Stimulated activated CD8-positive, alpha-beta memory T cell treated with anti-CD3 and anti-CD28 coated beads, Interleukin-15, amount 100 ng/mL, for 24 hours (primary cell): ENCODE measurements at regions not wholly inside any gene's neighbourhood (a gene's known extent, or its start where the extent isn't known, plus 50 kb on each side); places are given as distances from the start of the nearest gene placed in this dataset.
"Not testable (repeated sequence)": the region's sequence is repeated elsewhere in the genome, so short reads cannot be mapped to it uniquely, and the experiment has no call there.

Experiments
- DNase-seq: peaks from one replicate; pipeline ENCODE4 v3.0.0-alpha.2; 2020; ENCODE audit warnings: low read depth

- DNase-seq = no peak
Observed at GRCh38 chr9:124084087-124084486, 72.5 kb downstream of the LHX2 start.

- DNase-seq = no peak
Observed at GRCh38 chr9:124087226-124087625, 75.7 kb downstream of the LHX2 start.

- no peak for DNase-seq
Observed at GRCh38 chr9:124088476-124088837, 76.9 kb downstream of the LHX2 start.

- not testable (repeated sequence) for DNase-seq
Observed at GRCh38 chr9:124089631-124090488, 78.3 kb downstream of the LHX2 start.

- no peak for DNase-seq
Observed at GRCh38 chr9:124098141-124098905, 86.8 kb downstream of the LHX2 start.

GRCh38 chr9:124099860-124100259 lies 88.3 kb downstream of the LHX2 start:
- DNase-seq = no peak

- no peak for DNase-seq
Observed at GRCh38 chr9:124101215-124101968, 89.8 kb downstream of the LHX2 start.

- no peak for DNase-seq
Observed at GRCh38 chr9:124101969-124102345, 90.4 kb downstream of the LHX2 start.

- DNase-seq = no peak
Observed at GRCh38 chr9:124102363-124102762, 90.8 kb downstream of the LHX2 start.

GRCh38 chr9:124105266-124105665 lies 93.7 kb downstream of the LHX2 start:
- DNase-seq = no peak

- no peak for DNase-seq
Observed at GRCh38 chr9:124108216-124108615, 96.6 kb downstream of the LHX2 start.

- no peak for DNase-seq
Observed at GRCh38 chr9:124110307-124110915, 98.8 kb downstream of the LHX2 start.

GRCh38 chr9:124116683-124117363 lies 105.3 kb downstream of the LHX2 start:
- no peak for DNase-seq

GRCh38 chr9:124118894-124119293 lies 107.3 kb downstream of the LHX2 start:
- DNase-seq = no peak

- no peak for DNase-seq
Observed at GRCh38 chr9:124120272-124120671, 108.7 kb downstream of the LHX2 start.

- no peak for DNase-seq
Observed at GRCh38 chr9:124121725-124122124, 110.2 kb downstream of the LHX2 start.

GRCh38 chr9:124122321-124122720 lies 110.8 kb downstream of the LHX2 start:
- DNase-seq = no peak

- no peak for DNase-seq
Observed at GRCh38 chr9:124122813-124123462, 111.4 kb downstream of the LHX2 start.

GRCh38 chr9:124123621-124124020 lies 112.1 kb downstream of the LHX2 start:
- not testable (repeated sequence) for DNase-seq

GRCh38 chr9:124124729-124125650 lies 113.4 kb downstream of the LHX2 start:
- DNase-seq = no peak
